OCI-LY7 (cell line): ENCODE measurements at regions not wholly inside any gene's neighbourhood (a gene's known extent, or its start where the extent isn't known, plus 50 kb on each side); places are given as distances from the start of the nearest gene placed in this dataset.

Experiments used
- BruUV-seq: library from RNA; stranded (reverse); fragments of 400-500 nt; replicated peaks from 2 replicates; lab custom pipeline; 2021; lab: Mats Ljungman, UMichigan
- CTCF ChIA-PET: fragments of 300-600 bp; sonication (Branson Sonifier 250); formaldehyde crosslinking; loops from one replicate; lab custom pipeline; 2022; ENCODE audit warnings: antibody characterized with exemption; ENCODE audit not compliant: unreplicated experiment; lab: Charles Lee
- POLR2A ChIA-PET: fragments of 300-600 bp; sonication (Branson Sonifier 250); formaldehyde crosslinking; loops from one replicate; lab custom pipeline; 2022; ENCODE audit warnings: antibody characterized with exemption; lab: Charles Lee
- DNase-seq: peaks from one replicate; pipeline ENCODE4 v3.0.0-alpha.2; 2015; ENCODE audit warnings: low spot score
- H2AFZ ChIP-seq: fragments of 200-600 bp; sonication (generic), shearing (Covaris generic); 2 replicates; pipeline ENCODE4 v1.6.1; 2014; ENCODE audit warnings: mild to moderate bottlenecking, antibody characterized with exemption, low read length, moderate library complexity
- H3K27ac ChIP-seq: fragments of 200-600 bp; sonication (generic); 2 replicates; pipeline ENCODE4 v1.5.1; 2014; ENCODE audit warnings: mixed run types, low read depth, mild to moderate bottlenecking, moderate library complexity, low read length, inconsistent platforms; ENCODE audit not compliant: poor library complexity, severe bottlenecking
- H3K36me3 ChIP-seq: fragments of 200-600 bp; sonication (generic); 2 replicates; pipeline ENCODE4 v1.6.1; 2014; ENCODE audit warnings: mild to moderate bottlenecking, antibody characterized with exemption, low read length, moderate library complexity, mixed read lengths; ENCODE audit not compliant: insufficient read depth
- H3K4me1 ChIP-seq: fragments of 200-600 bp; sonication (generic); 2 replicates; pipeline ENCODE4 v1.5.1; 2014; ENCODE audit warnings: mild to moderate bottlenecking, low read length; ENCODE audit not compliant: insufficient read depth, poor library complexity, severe bottlenecking
- H3K4me2 ChIP-seq: fragments of 200-600 bp; sonication (generic); 2 replicates; pipeline ENCODE4 v1.6.1; 2014; ENCODE audit warnings: mild to moderate bottlenecking, low read length
- H3K4me3 ChIP-seq: fragments of 200-600 bp; sonication (generic); 2 replicates; pipeline ENCODE4 v1.5.1; 2014; ENCODE audit warnings: mild to moderate bottlenecking, low read depth, low read length; ENCODE audit not compliant: poor library complexity, severe bottlenecking
- H3K79me2 ChIP-seq: fragments of 200-600 bp; sonication (generic); 2 replicates; pipeline ENCODE4 v1.6.1; 2016; ENCODE audit warnings: low read depth, mild to moderate bottlenecking, low read length, moderate library complexity, mixed read lengths; ENCODE audit not compliant: insufficient read depth
- H3K9me2 ChIP-seq: fragments of 200-600 bp; sonication (generic); 2 replicates; pipeline ENCODE4 v1.6.1; 2016; ENCODE audit warnings: mild to moderate bottlenecking, low read length, mixed read lengths; ENCODE audit not compliant: insufficient read depth
- H3K9me3 ChIP-seq: fragments of 200-600 bp; sonication (generic); 2 replicates; pipeline ENCODE4 v1.6.1; 2014; ENCODE audit warnings: mild to moderate bottlenecking, mixed run types, low read length, mixed read lengths
- H4K20me1 ChIP-seq: fragments of 200-600 bp; sonication (generic); 2 replicates; pipeline ENCODE4 v1.6.1; 2014; ENCODE audit warnings: mild to moderate bottlenecking, antibody characterized with exemption, low read length, moderate library complexity, mixed read lengths; ENCODE audit not compliant: insufficient read depth
- CTCF ChIP-seq: fragments of 200-600 bp; sonication (generic); conservative IDR thresholded peaks from 2 replicates; pipeline ENCODE4 v1.5.1; 2014; ENCODE audit warnings: mild to moderate bottlenecking, antibody characterized with exemption, low read length, moderate library complexity, mixed read lengths
- EZH2phosphoT487 ChIP-seq: fragments of 200-600 bp; sonication (generic); IDR thresholded peaks from 2 replicates; pipeline ENCODE4 v1.6.1; 2018; ENCODE audit warnings: low read depth, borderline replicate concordance, mild to moderate bottlenecking, mixed run types, antibody characterized with exemption, low read length, moderate library complexity, mixed read lengths
- intact Hi-C: fragments of 100-400 bp; cut with micrococcal nuclease; formaldehyde crosslinking; loops from one replicate; pipeline ENCODE4 v1.10.0; 2022; ENCODE audit not compliant: unreplicated experiment

DNA sequence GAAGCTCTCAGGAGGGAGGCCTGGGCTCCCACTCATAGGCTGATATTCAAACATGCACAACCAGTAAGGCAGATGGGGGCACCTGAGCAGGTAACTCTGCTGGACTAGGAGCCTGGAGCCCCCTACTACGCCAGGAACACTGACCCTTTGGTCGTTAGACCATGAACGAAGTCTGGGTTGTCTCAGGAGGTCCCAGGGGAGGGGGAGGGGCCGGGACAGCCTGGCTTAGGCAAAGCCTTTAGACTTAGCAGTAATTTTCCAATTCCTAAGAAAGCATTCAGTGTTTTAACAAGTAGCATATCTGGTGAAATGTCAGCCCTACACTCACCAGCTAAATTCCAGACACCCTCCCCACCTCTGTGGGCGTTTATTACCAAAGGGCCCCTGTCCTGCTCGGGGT lies 67.4 kb upstream of the ST8SIA2 start:
- Histone ChIP-seq H3K9me2 (no peaks in the 10 kb centered on the region), H3K27ac (no peak overlapping the region), H2AFZ (no peak overlapping the region), H3K4me1 (no peaks in the 10 kb centered on the region), H3K4me2 (no peak overlapping the region), H3K79me2 (no peaks in the 10 kb centered on the region), H4K20me1 (no peaks in the 10 kb centered on the region), H3K9me3 (no peaks in the 10 kb centered on the region), H3K36me3 (no peaks in the 10 kb centered on the region), H3K4me3 (no peak overlapping the region)
- intact Hi-C loops: no loop called here
- TF ChIP-seq CTCF (no peak), EZH2phosphoT487 (no peak)
- DNase-seq: no peak
- ChIA-PET CTCF (no interaction called here), POLR2A (interaction anchor here (0.9 kb wide), 1 partner anchor 135 kb away, joined by 3 read pairs; no protein-coding TSS in a partner anchor)
- BruUV-seq: no TSS peak

DNA sequence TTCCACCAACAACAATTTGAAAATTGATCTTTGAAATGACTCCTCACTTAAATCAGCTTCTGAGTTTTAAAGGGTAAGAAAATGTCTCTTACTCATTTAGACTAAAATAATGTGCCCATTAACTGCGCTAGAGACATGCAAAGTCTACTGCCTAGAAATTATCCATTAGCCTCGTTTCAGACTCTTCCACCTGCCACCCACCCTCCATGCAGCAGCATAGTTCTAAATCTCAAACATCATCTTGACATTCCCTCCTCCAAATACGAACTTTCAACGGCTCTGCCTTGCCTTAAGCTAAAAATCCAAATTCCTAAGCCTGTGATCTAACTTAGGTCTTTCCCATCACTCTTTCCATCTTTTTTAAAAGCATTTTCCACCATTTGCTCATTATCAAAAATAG lies 66.6 kb upstream of the ST8SIA2 start:
- BruUV-seq: no TSS peak
- no peaks in the 10 kb centered on the region for H3K4me1 ChIP-seq
- CTCF ChIA-PET: no interaction called here
- H3K9me3 ChIP-seq: no peaks in the 10 kb centered on the region
- intact Hi-C loops: no loop called here
- H3K79me2 ChIP-seq: no peaks in the 10 kb centered on the region
- TF ChIP-seq EZH2phosphoT487 (no peak), CTCF (no peak)
- no peaks in the 10 kb centered on the region for H4K20me1 ChIP-seq
- DNase-seq: no peak
- no peaks in the 10 kb centered on the region for H3K9me2 ChIP-seq
- H3K4me3 ChIP-seq: no peak overlapping the region
- H3K27ac ChIP-seq: no peak overlapping the region
- no peaks in the 10 kb centered on the region for H3K36me3 ChIP-seq
- H3K4me2 ChIP-seq: no peak overlapping the region
- POLR2A ChIA-PET: interaction anchor here (0.9 kb wide), 1 partner anchor 135 kb away, joined by 3 read pairs; no protein-coding TSS in a partner anchor
- no peak overlapping the region for H2AFZ ChIP-seq

DNA sequence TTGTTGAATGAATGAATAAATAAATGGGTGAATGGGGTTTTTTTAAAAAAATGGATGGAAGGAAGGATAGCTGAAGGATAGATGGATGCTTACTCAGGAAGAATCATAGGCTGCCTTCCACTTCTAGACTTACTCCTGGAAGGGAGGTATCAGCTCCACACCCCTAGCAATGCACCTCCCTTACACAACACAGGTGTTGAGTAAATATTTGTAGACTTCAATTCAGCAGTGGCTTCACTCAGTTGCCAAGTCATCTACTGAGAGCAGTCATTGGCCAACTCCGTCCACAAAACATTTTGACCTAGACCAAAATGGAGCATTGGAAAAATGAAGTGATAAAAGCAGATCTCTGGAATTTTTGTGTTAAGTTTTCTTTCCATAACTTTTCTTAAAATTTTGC lies 65.5 kb upstream of the ST8SIA2 start:
- Histone ChIP-seq H3K4me2 (no peak overlapping the region), H3K4me3 (no peak overlapping the region), H4K20me1 (no peaks in the 10 kb centered on the region), H3K27ac (no peak overlapping the region), H3K79me2 (no peaks in the 10 kb centered on the region), H3K9me3 (no peaks in the 10 kb centered on the region), H3K36me3 (no peaks in the 10 kb centered on the region), H2AFZ (no peak overlapping the region), H3K4me1 (no peaks in the 10 kb centered on the region), H3K9me2 (no peaks in the 10 kb centered on the region)
- intact Hi-C loops: no loop called here
- TF ChIP-seq EZH2phosphoT487 (no peak), CTCF (no peak)
- BruUV-seq: no TSS peak
- ChIA-PET POLR2A (no interaction called here), CTCF (no interaction called here)
- no peak for DNase-seq
